GM23248 (cell line): ENCODE measurements at regions not wholly inside any gene's neighbourhood (a gene's known extent, or its start where the extent isn't known, plus 50 kb on each side); places are given as distances from the start of the nearest gene placed in this dataset.

Experiments used
- DNase-seq: peaks from one replicate; pipeline ENCODE4 v3.0.0-alpha.2; 2015
- H2AFZ ChIP-seq: fragments of 200-600 bp; sonication (generic); 2 replicates; pipeline ENCODE4 v1.6.1; 2016; ENCODE audit warnings: antibody characterized with exemption
- H3F3A ChIP-seq: fragments of 200-600 bp; sonication (generic); 2 replicates; pipeline ENCODE4 v1.6.1; 2016; ENCODE audit warnings: mild to moderate bottlenecking, antibody characterized with exemption, mixed run types; ENCODE audit not compliant: insufficient read depth
- H3K27ac ChIP-seq: fragments of 200-600 bp; sonication (generic); 2 replicates; pipeline ENCODE4 v1.5.1; 2016; ENCODE audit warnings: mild to moderate bottlenecking
- H3K27me3 ChIP-seq: fragments of 200-600 bp; sonication (generic); replicated peaks from 2 replicates; pipeline ENCODE4 v1.6.1; 2016; ENCODE audit warnings: mild to moderate bottlenecking; ENCODE audit not compliant: insufficient read depth
- H3K36me3 ChIP-seq: fragments of 200-600 bp; sonication (generic); 2 replicates; pipeline ENCODE4 v1.6.1; 2016; ENCODE audit warnings: low read depth, mild to moderate bottlenecking
- H3K4me1 ChIP-seq: fragments of 200-600 bp; sonication (generic); 2 replicates; pipeline ENCODE4 v1.6.1; 2016; ENCODE audit warnings: mild to moderate bottlenecking; ENCODE audit not compliant: insufficient read depth
- H3K4me2 ChIP-seq: fragments of 200-600 bp; sonication (generic); one replicate; pipeline ENCODE4 v1.6.1; 2016; ENCODE audit warnings: mild to moderate bottlenecking; ENCODE audit not compliant: unreplicated experiment
- H3K4me3 ChIP-seq: fragments of 200-600 bp; sonication (generic); 2 replicates; pipeline ENCODE4 v1.5.1; 2016; ENCODE audit warnings: mild to moderate bottlenecking
- H3K79me2 ChIP-seq: fragments of 200-600 bp; sonication (generic); 2 replicates; pipeline ENCODE4 v1.6.1; 2016; ENCODE audit warnings: mild to moderate bottlenecking; ENCODE audit not compliant: insufficient read depth
- H3K9ac ChIP-seq: fragments of 200-600 bp; sonication (generic); 2 replicates; pipeline ENCODE4 v1.6.1; 2016; ENCODE audit warnings: mild to moderate bottlenecking
- H3K9me2 ChIP-seq: fragments of 200-600 bp; sonication (generic); 2 replicates; pipeline ENCODE4 v1.6.1; 2016; ENCODE audit warnings: mixed run types, mild to moderate bottlenecking, moderate library complexity; ENCODE audit not compliant: insufficient read depth
- H3K9me3 ChIP-seq: fragments of 200-600 bp; sonication (generic); one replicate; pipeline ENCODE4 v1.6.1; 2017; ENCODE audit warnings: low read depth
- H4K20me1 ChIP-seq: fragments of 200-600 bp; sonication (generic); 2 replicates; pipeline ENCODE4 v1.6.0; 2016; ENCODE audit not compliant: insufficient read depth
- EZH2 ChIP-seq: fragments of 200-600 bp; sonication (generic); IDR thresholded peaks from 2 replicates; pipeline ENCODE4 v1.6.1; 2018; ENCODE audit warnings: antibody characterized with exemption, mild to moderate bottlenecking; ENCODE audit not compliant: insufficient read depth, poor library complexity, severe bottlenecking
- EZH2phosphoT487 ChIP-seq: fragments of 200-600 bp; sonication (generic); IDR thresholded peaks from 2 replicates; pipeline ENCODE4 v1.6.1; 2018; ENCODE audit warnings: antibody characterized with exemption, moderate library complexity, mild to moderate bottlenecking, low read depth; ENCODE audit not compliant: insufficient read depth
- WGBS, 2 experiments: methylation state at CpG; one replicate each; pipeline ENCODE4 v1.1.6; 2015 to 2017; ENCODE audit warnings: low lambda C conversion rate in 2 of 2, low coverage in 1 of 2; ENCODE audit errors: missing lambda C conversion rate in 2 of 2; 5-methylcytosine and 5-hydroxymethylcytosine counted together
- in situ Hi-C: fragments of 300-500 bp; cut with MboI; formaldehyde crosslinking; loops from 2 replicates; pipeline ENCODE4 v1.15.0; 2020

DNA sequence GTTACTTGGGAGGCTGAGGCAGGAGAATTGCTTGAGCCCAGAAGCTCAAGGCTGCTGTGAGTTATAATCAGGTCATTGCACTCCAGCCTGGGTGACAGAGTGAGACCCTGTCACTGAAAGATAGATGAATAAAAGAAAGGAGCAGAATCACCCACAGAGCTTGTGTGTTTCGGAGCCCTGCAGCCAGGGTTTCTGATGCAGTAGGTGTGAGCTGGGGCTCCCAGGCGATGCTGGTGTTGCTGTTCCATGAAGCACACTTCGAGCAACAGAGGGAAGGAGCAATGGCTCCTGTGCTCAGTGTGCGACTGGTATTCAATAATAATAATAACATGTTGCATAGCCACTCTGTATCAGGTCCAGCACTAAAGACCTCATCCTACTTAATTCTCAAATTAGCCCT lies 197.5 kb upstream of the CST7 start:
- in situ Hi-C loops: no loop called here
- Histone ChIP-seq H3K4me2 (no peak overlapping the region), H3K79me2 (no peaks in the 10 kb centered on the region), H4K20me1 (no peaks in the 10 kb centered on the region), H2AFZ (no peak overlapping the region), H3K9me2 (no peaks in the 10 kb centered on the region), H3F3A (no peaks in the 10 kb centered on the region), H3K9me3 (no peaks in the 10 kb centered on the region), H3K36me3 (no peaks in the 10 kb centered on the region), H3K27ac (no peak overlapping the region), H3K27me3 (peaks cover 13% of the 10 kb centered on the region), H3K9ac (no peak overlapping the region), H3K4me3 (no peak overlapping the region), H3K4me1 (no peaks in the 10 kb centered on the region)
- no peak for DNase-seq
- TF ChIP-seq EZH2 (no peak), EZH2phosphoT487 (no peak)
- 42 to 50% methylated on average over 4 of the region's 4 CpGs for WGBS, 2 experiments

- Histone ChIP-seq H3K9me3 (no peaks in the 10 kb centered on the region), H3K36me3 (no peaks in the 10 kb centered on the region), H4K20me1 (no peaks in the 10 kb centered on the region), H3K9ac (no peak overlapping the region), H3K9me2 (no peaks in the 10 kb centered on the region), H2AFZ (no peak overlapping the region), H3K27me3 (peaks cover 22% of the 10 kb centered on the region), H3K79me2 (no peaks in the 10 kb centered on the region), H3K27ac (no peak overlapping the region), H3K4me2 (no peak overlapping the region), H3K4me1 (no peaks in the 10 kb centered on the region), H3F3A (no peaks in the 10 kb centered on the region), H3K4me3 (no peak overlapping the region)
- no peak for DNase-seq
- in situ Hi-C loops: no loop called here
- no peak for TF ChIP-seq EZH2phosphoT487
- no peak for TF ChIP-seq EZH2
- 43 to 46% methylated on average over 6 of the region's 6 CpGs for WGBS, 2 experiments
These were observed 196.5 kb upstream of the CST7 start for GRCh38 chr20:24752612-24753011.

- no peak for TF ChIP-seq EZH2
- no peak for TF ChIP-seq EZH2phosphoT487
- H2AFZ ChIP-seq: no peak overlapping the region
- no peaks in the 10 kb centered on the region for H3K9me3 ChIP-seq
- no peak for DNase-seq
- H3K9me2 ChIP-seq: no peaks in the 10 kb centered on the region
- peaks cover 27% of the 10 kb centered on the region for H3K27me3 ChIP-seq
- no peak overlapping the region for H3K9ac ChIP-seq
- H3K27ac ChIP-seq: no peak overlapping the region
- H3K4me2 ChIP-seq: no peak overlapping the region
- no peaks in the 10 kb centered on the region for H3F3A ChIP-seq
- in situ Hi-C loops: no loop called here
- no peaks in the 10 kb centered on the region for H4K20me1 ChIP-seq
- WGBS, 2 experiments: 49 to 51% methylated on average over 4 of the region's 4 CpGs
- no peaks in the 10 kb centered on the region for H3K79me2 ChIP-seq
- H3K4me1 ChIP-seq: no peaks in the 10 kb centered on the region
- H3K36me3 ChIP-seq: no peaks in the 10 kb centered on the region
- H3K4me3 ChIP-seq: no peak overlapping the region
These were observed 195.9 kb upstream of the CST7 start for GRCh38 chr20:24753130-24753529.

- no peak for TF ChIP-seq EZH2
- 51 to 61% methylated on average over 6 of the region's 6 CpGs for WGBS, 2 experiments
- Histone ChIP-seq H3K36me3 (no peaks in the 10 kb centered on the region), H3K79me2 (no peaks in the 10 kb centered on the region), H3F3A (no peaks in the 10 kb centered on the region), H3K9ac (no peak overlapping the region), H3K4me3 (no peak overlapping the region), H3K27ac (no peak overlapping the region), H3K9me3 (no peaks in the 10 kb centered on the region), H4K20me1 (no peaks in the 10 kb centered on the region), H2AFZ (no peak overlapping the region), H3K4me2 (no peak overlapping the region), H3K4me1 (no peaks in the 10 kb centered on the region), H3K27me3 (peaks cover 28% of the 10 kb centered on the region), H3K9me2 (no peaks in the 10 kb centered on the region)
- in situ Hi-C loops: no loop called here
- DNase-seq: no peak
These were observed 194.4 kb upstream of the CST7 start for GRCh38 chr20:24754691-24755090.

- no peaks in the 10 kb centered on the region for H3K9me2 ChIP-seq
- in situ Hi-C loops: no loop called here
- no peak overlapping the region for H3K27ac ChIP-seq
- H3K27me3 ChIP-seq: peaks cover 26% of the 10 kb centered on the region
- H3K4me1 ChIP-seq: no peaks in the 10 kb centered on the region
- H3K4me2 ChIP-seq: no peak overlapping the region
- no peak overlapping the region for H3K9ac ChIP-seq
- H4K20me1 ChIP-seq: no peaks in the 10 kb centered on the region
- no peak for DNase-seq
- no peaks in the 10 kb centered on the region for H3K9me3 ChIP-seq
- H2AFZ ChIP-seq: no peak overlapping the region
- TF ChIP-seq EZH2 (no peak), EZH2phosphoT487 (no peak)
- H3K36me3 ChIP-seq: no peaks in the 10 kb centered on the region
- 44 to 50% methylated on average over 4 of the region's 4 CpGs for WGBS, 2 experiments
- no peaks in the 10 kb centered on the region for H3K79me2 ChIP-seq
- H3K4me3 ChIP-seq: no peak overlapping the region
- H3F3A ChIP-seq: no peaks in the 10 kb centered on the region
These were observed 193.6 kb upstream of the CST7 start for GRCh38 chr20:24755411-24755922.
